ENCODE measurements at regions not wholly inside any gene's neighbourhood (a gene's known extent, or its start where the extent isn't known, plus 50 kb on each side); places are given as distances from the start of the nearest gene placed in this dataset.

- Histone ChIP-seq H3K4me1 (no peaks in the 10 kb centered on the region), H3K4me3 (no peak overlapping the region), H3K27me3 (no peaks in the 10 kb centered on the region), H3K9me3 (no peaks in the 10 kb centered on the region), H3K36me3 (no peaks in the 10 kb centered on the region), H3K27ac (no peak overlapping the region)
- no peak for TF ChIP-seq POLR2A (IDR thresholded peaks at IDR 0.05)
- TF ChIP-seq CTCF (IDR thresholded peaks at IDR 0.05) = no peak
- ATAC-seq (no peak), DNase-seq (no peak)
- intact Hi-C loops (cut with DNase I) = no loop called here
- WGBS (ENCODE audit: insufficient coverage, low coverage, low lambda C conversion rate, missing lambda C conversion rate) = 37% methylated on average over 2 of the region's 3 CpGs
Measured at GRCh38 chr4:174066611-174067205, 216.8 kb downstream of the FBXO8 start.

GRCh38 chr4:174062831-174063230, 220.6 kb downstream of the FBXO8 start:
- H3K36me3 ChIP-seq = no peaks in the 10 kb centered on the region
- intact Hi-C loops (cut with DNase I) = no loop called here
- TF ChIP-seq CTCF (IDR thresholded peaks at IDR 0.05) (no peak), POLR2A (IDR thresholded peaks at IDR 0.05) (no peak)
- DNase-seq = no peak
- H3K27ac ChIP-seq = no peak overlapping the region
- H3K4me1 ChIP-seq = no peaks in the 10 kb centered on the region
- no peak overlapping the region for H3K4me3 ChIP-seq
- no peaks in the 10 kb centered on the region for H3K9me3 ChIP-seq
- ATAC-seq = no peak
- H3K27me3 ChIP-seq = no peaks in the 10 kb centered on the region

GRCh38 chr4:174061026-174061425, 222.4 kb downstream of the FBXO8 start:
- 43% methylated on average over 2 of the region's 2 CpGs for WGBS (ENCODE audit: insufficient coverage, low coverage, low lambda C conversion rate, missing lambda C conversion rate)
- ATAC-seq (no peak), DNase-seq (no peak)
- no peaks in the 10 kb centered on the region for H3K36me3 ChIP-seq
- intact Hi-C loops (cut with DNase I) = no loop called here
- H3K9me3 ChIP-seq = no peaks in the 10 kb centered on the region
- no peaks in the 10 kb centered on the region for H3K4me1 ChIP-seq
- H3K27ac ChIP-seq = no peak overlapping the region
- H3K4me3 ChIP-seq = no peak overlapping the region
- no peak for TF ChIP-seq CTCF (IDR thresholded peaks at IDR 0.05)
- no peak for TF ChIP-seq POLR2A (IDR thresholded peaks at IDR 0.05)
- no peaks in the 10 kb centered on the region for H3K27me3 ChIP-seq

GRCh38 chr4:174058846-174059245, 224.6 kb downstream of the FBXO8 start:
- no peak for ATAC-seq
- no peak for TF ChIP-seq CTCF (IDR thresholded peaks at IDR 0.05)
- TF ChIP-seq POLR2A (IDR thresholded peaks at IDR 0.05) = no peak
- intact Hi-C loops (cut with DNase I) = no loop called here

GRCh38 chr4:174056959-174057358, 226.5 kb downstream of the FBXO8 start:
- Histone ChIP-seq H3K4me1 (no peaks in the 10 kb centered on the region), H3K27me3 (no peaks in the 10 kb centered on the region), H3K4me3 (no peak overlapping the region), H3K27ac (no peak overlapping the region), H3K9me3 (no peaks in the 10 kb centered on the region), H3K36me3 (no peaks in the 10 kb centered on the region)
- no peak for TF ChIP-seq CTCF (IDR thresholded peaks at IDR 0.05)
- no peak for TF ChIP-seq POLR2A (IDR thresholded peaks at IDR 0.05)
- WGBS (ENCODE audit: insufficient coverage, low coverage, low lambda C conversion rate, missing lambda C conversion rate) = 32% methylated on average over 3 of the region's 3 CpGs
- ATAC-seq (no peak), DNase-seq (no peak)
- intact Hi-C loops (cut with DNase I) = no loop called here

More at GRCh38 chr4:174058846-174059245, 224.6 kb downstream of the FBXO8 start:
- Histone ChIP-seq H3K4me3 (no peak overlapping the region), H3K4me1 (no peaks in the 10 kb centered on the region), H3K27ac (no peak overlapping the region), H3K36me3 (no peaks in the 10 kb centered on the region), H3K9me3 (no peaks in the 10 kb centered on the region), H3K27me3 (no peaks in the 10 kb centered on the region)
- DNase-seq = no peak

All from right lobe of liver (tissue), 6 donors.